ENCODE measurements at regions not wholly inside any gene's neighbourhood (a gene's known extent, or its start where the extent isn't known, plus 50 kb on each side); places are given as distances from the start of the nearest gene placed in this dataset.
"Not testable (repeated sequence)": the region's sequence is repeated elsewhere in the genome, so short reads cannot be mapped to it uniquely, and the experiment has no call there.

DNA sequence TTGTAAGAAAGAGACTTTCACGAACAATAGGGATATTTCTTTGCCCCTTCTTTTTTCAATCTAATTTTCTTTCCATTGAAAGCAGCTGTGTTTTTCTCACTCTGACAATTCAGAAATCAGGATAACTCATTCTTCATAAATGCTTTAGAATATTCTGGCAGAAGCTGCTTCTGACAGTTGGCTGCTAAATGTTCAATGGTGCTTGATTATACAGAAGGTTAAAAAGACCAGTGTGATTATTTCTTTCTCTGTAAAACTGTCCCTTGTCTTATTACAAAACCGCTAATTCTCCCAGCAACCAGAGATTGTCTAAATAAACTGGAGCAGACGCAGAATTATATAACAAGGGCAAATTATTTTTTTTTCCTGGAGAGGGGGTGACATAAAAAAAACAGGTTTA is 394.4 kb downstream of the SPRY2 start:
- DNase-seq (no peak), ATAC-seq (no peak)
- H3K9me3 Mint-ChIP-seq (ENCODE audit: insufficient read depth), result no peaks in the 10 kb centered on the region
- ChIA-PET CTCF (no interaction called here), POLR2A (no interaction called here)
- no peaks in the 10 kb centered on the region for H3K36me3 Mint-ChIP-seq (ENCODE audit: low read depth)
- no peaks in the 10 kb centered on the region for H3K27me3 Mint-ChIP-seq (ENCODE audit: low read depth)
- H3K4me3 Mint-ChIP-seq, result no peak overlapping the region
- H3K27ac Mint-ChIP-seq, result no peak overlapping the region
- no peaks in the 10 kb centered on the region for H3K4me1 Mint-ChIP-seq (ENCODE audit: low read depth)

- no peaks in the 10 kb centered on the region for H3K4me1 Mint-ChIP-seq (ENCODE audit: low read depth)
- ChIA-PET POLR2A (interaction anchor here (0.7 kb wide), 1 partner anchor 101 kb away, joined by 3 read pairs; no protein-coding TSS in a partner anchor), CTCF (interaction anchor here (1.0 kb wide), 1 partner anchor 30 kb away, joined by 4 read pairs; no protein-coding TSS in a partner anchor)
- no peaks in the 10 kb centered on the region for H3K27me3 Mint-ChIP-seq (ENCODE audit: low read depth)
- ATAC-seq (no peak), DNase-seq (no peak)
- no peak overlapping the region for H3K27ac Mint-ChIP-seq
- no peaks in the 10 kb centered on the region for H3K36me3 Mint-ChIP-seq (ENCODE audit: low read depth)
- H3K9me3 Mint-ChIP-seq (ENCODE audit: insufficient read depth), result no peaks in the 10 kb centered on the region
- no peak overlapping the region for H3K4me3 Mint-ChIP-seq
Observed at GRCh38 chr13:79943346-79944023, 397.4 kb downstream of the SPRY2 start.

DNA sequence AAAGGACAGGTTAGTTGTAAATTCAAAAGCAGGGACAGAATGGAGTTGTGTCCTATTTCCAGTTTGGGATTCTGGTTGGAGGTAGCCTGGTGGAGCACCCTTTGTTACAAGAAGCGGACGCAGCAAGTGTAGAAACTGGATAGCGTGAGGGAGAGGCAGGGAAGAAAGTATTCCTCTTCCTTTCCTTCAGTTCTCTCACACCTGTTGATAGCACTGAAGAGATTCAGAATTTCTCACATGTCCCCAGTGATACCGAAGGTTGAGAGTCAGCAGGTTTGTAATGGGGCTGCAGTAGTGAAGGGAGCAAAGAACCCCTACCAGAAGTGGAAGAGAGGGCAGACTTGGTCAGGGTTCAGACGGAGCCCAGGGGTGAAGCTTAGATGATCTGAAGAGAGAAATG is 399.2 kb downstream of the SPRY2 start:
- Mint-ChIP-seq H3K4me1 (ENCODE audit: low read depth) (no peaks in the 10 kb centered on the region), H3K36me3 (ENCODE audit: low read depth) (no peaks in the 10 kb centered on the region), H3K4me3 (no peak overlapping the region), H3K27me3 (ENCODE audit: low read depth) (no peaks in the 10 kb centered on the region), H3K27ac (no peak overlapping the region), H3K9me3 (ENCODE audit: insufficient read depth) (no peaks in the 10 kb centered on the region)
- CTCF ChIA-PET, result no interaction called here
- POLR2A ChIA-PET, result no interaction called here
- ATAC-seq (no peak), DNase-seq (no peak)

DNA sequence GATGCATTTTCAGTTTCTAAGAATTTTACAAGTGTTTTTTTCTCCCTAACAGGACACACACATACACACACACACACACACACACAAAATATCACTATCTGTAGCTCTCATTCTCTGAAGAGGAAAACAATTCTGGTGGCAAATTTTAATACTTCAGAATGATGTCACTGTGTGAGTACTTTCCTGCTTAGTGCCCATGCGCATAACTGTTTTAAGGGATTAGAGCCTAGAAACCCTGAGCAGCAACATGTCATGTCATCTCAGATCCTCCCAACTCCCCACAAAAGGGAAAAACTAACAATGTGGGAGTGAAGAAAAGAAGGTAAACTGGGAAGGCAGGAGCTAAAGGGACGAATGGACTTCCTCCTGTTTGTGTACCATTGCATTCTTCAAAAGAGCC is 401.2 kb downstream of the SPRY2 start:
- POLR2A ChIA-PET, result no interaction called here
- H3K36me3 Mint-ChIP-seq (ENCODE audit: low read depth), result no peaks in the 10 kb centered on the region
- H3K4me1 Mint-ChIP-seq (ENCODE audit: low read depth), result no peaks in the 10 kb centered on the region
- no peaks in the 10 kb centered on the region for H3K27me3 Mint-ChIP-seq (ENCODE audit: low read depth)
- CTCF ChIA-PET, result no interaction called here
- no peaks in the 10 kb centered on the region for H3K9me3 Mint-ChIP-seq (ENCODE audit: insufficient read depth)
- no peak for ATAC-seq
- no peak overlapping the region for H3K4me3 Mint-ChIP-seq
- no peak for DNase-seq
- no peak overlapping the region for H3K27ac Mint-ChIP-seq

GRCh38 chr13:79937771-79938216 is 403.1 kb downstream of the SPRY2 start:
- POLR2A ChIA-PET, result no interaction called here
- H3K27me3 Mint-ChIP-seq (ENCODE audit: low read depth), result no peaks in the 10 kb centered on the region
- no peak overlapping the region for H3K4me3 Mint-ChIP-seq
- no peak overlapping the region for H3K27ac Mint-ChIP-seq
- CTCF ChIA-PET, result no interaction called here
- no peaks in the 10 kb centered on the region for H3K9me3 Mint-ChIP-seq (ENCODE audit: insufficient read depth)
- no peaks in the 10 kb centered on the region for H3K4me1 Mint-ChIP-seq (ENCODE audit: low read depth)
- ATAC-seq, result no peak
- DNase-seq, result no peak
- H3K36me3 Mint-ChIP-seq (ENCODE audit: low read depth), result no peaks in the 10 kb centered on the region

- H3K9me3 Mint-ChIP-seq (ENCODE audit: insufficient read depth), result no peaks in the 10 kb centered on the region
- no peak overlapping the region for H3K27ac Mint-ChIP-seq
- no peaks in the 10 kb centered on the region for H3K27me3 Mint-ChIP-seq (ENCODE audit: low read depth)
- ChIA-PET CTCF (no interaction called here), POLR2A (no interaction called here)
- DNase-seq, result no peak
- no peaks in the 10 kb centered on the region for H3K36me3 Mint-ChIP-seq (ENCODE audit: low read depth)
- H3K4me1 Mint-ChIP-seq (ENCODE audit: low read depth), result no peaks in the 10 kb centered on the region
- no peak for ATAC-seq
- no peak overlapping the region for H3K4me3 Mint-ChIP-seq
Observed at GRCh38 chr13:79937311-79937710, 403.6 kb downstream of the SPRY2 start.

- CTCF ChIA-PET, result no interaction called here
- H3K27me3 Mint-ChIP-seq (ENCODE audit: low read depth), result no peaks in the 10 kb centered on the region
Observed at GRCh38 chr13:79936368-79937136, 404.4 kb downstream of the SPRY2 start.

DNA sequence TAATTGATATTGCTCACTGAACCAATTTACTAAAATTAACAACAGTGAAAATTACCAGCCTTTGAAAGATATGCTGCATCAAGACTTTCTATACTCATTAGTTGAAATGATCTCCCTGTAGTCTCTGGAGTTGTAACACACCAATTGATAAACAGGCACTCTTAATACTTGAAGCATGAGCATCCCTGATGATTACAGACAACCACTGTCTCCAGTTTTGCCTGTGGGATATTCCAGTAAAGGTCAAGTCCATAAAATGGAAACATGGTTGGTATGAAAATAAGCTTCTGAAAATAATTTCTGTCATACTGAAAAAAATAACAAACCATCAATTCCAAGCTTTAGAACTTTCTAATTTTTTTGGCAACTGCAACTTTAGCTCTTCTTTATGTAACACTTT is 405.8 kb downstream of the SPRY2 start:
- CTCF ChIA-PET, result no interaction called here
- no peaks in the 10 kb centered on the region for H3K27me3 Mint-ChIP-seq (ENCODE audit: low read depth)

More at GRCh38 chr13:79936368-79937136, 404.4 kb downstream of the SPRY2 start:
- Mint-ChIP-seq H3K36me3 (ENCODE audit: low read depth) (no peaks in the 10 kb centered on the region), H3K27ac (no peak overlapping the region), H3K9me3 (ENCODE audit: insufficient read depth) (no peaks in the 10 kb centered on the region), H3K4me1 (ENCODE audit: low read depth) (no peaks in the 10 kb centered on the region), H3K4me3 (no peak overlapping the region)
- ATAC-seq (no peak), DNase-seq (no peak)
- POLR2A ChIA-PET, result no interaction called here

GRCh38 chr13:79933389-79933788 is 407.5 kb downstream of the SPRY2 start:
- no peaks in the 10 kb centered on the region for H3K9me3 Mint-ChIP-seq (ENCODE audit: insufficient read depth)
- ChIA-PET POLR2A (no interaction called here), CTCF (no interaction called here)
- ATAC-seq, result no peak
- no peak overlapping the region for H3K27ac Mint-ChIP-seq
- no peaks in the 10 kb centered on the region for H3K27me3 Mint-ChIP-seq (ENCODE audit: low read depth)
- no peaks in the 10 kb centered on the region for H3K4me1 Mint-ChIP-seq (ENCODE audit: low read depth)
- H3K4me3 Mint-ChIP-seq, result no peak overlapping the region
- no peaks in the 10 kb centered on the region for H3K36me3 Mint-ChIP-seq (ENCODE audit: low read depth)
- no peak for DNase-seq

More for the DNA sequence above, 405.8 kb downstream of the SPRY2 start:
- Mint-ChIP-seq H3K9me3 (ENCODE audit: insufficient read depth) (no peaks in the 10 kb centered on the region), H3K36me3 (ENCODE audit: low read depth) (no peaks in the 10 kb centered on the region), H3K4me3 (no peak overlapping the region), H3K4me1 (ENCODE audit: low read depth) (no peaks in the 10 kb centered on the region), H3K27ac (no peak overlapping the region)
- ATAC-seq (no peak), DNase-seq (no peak)
- POLR2A ChIA-PET, result no interaction called here

DNA sequence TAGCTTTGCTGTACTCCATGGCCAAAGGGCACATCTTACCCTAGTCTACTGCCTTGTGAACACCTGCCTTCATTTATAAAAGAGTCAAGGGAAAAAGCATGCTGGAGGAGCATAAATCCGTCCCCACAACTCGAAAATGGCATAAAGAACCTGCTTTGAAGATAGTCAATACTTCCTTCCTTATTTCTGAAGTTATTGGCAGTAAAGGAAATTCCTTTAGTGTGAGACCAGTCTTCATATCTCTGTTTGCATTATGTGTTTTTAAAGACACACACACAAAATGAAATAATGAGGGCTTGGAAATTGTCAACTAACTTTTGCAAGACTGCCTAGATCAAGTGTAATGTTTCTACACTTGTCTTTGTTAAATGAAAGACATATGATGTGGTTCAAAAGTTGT is 408.4 kb downstream of the SPRY2 start:
- H3K27ac Mint-ChIP-seq, result no peak overlapping the region
- ATAC-seq (no peak), DNase-seq (no peak)
- ChIA-PET CTCF (no interaction called here), POLR2A (no interaction called here)
- H3K36me3 Mint-ChIP-seq (ENCODE audit: low read depth), result no peaks in the 10 kb centered on the region
- H3K27me3 Mint-ChIP-seq (ENCODE audit: low read depth), result no peaks in the 10 kb centered on the region
- no peaks in the 10 kb centered on the region for H3K9me3 Mint-ChIP-seq (ENCODE audit: insufficient read depth)
- no peaks in the 10 kb centered on the region for H3K4me1 Mint-ChIP-seq (ENCODE audit: low read depth)
- no peak overlapping the region for H3K4me3 Mint-ChIP-seq

DNA sequence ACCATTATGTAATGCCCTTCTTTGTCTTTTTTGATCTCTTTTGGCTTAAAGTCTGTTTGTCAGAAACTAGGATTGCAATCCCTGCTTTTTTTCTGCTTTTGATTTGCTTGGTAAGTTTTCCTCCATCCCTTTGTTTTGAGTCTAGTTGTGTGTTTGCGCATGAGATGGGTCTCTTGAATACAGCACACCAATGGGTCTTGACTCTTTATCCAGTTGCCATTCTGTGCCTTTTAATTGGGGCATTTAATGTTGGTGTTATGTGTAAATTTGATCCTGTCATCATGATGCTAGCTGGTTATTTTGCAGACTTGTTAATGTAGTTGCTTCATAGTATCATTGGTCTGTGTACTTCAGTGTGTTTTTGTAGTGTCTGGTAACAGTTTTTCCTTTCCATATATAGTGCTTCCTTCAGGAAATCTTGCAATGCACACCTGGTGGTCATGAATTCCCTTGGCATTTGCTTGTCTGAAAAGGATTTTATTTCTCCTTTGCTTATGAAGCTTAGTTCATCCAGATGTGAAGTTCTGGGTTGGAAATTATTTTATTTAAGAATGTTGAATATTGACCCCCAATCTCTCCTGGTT is 416.9 kb downstream of the SPRY2 start:
- H3K36me3 Mint-ChIP-seq (ENCODE audit: low read depth); H3K27ac Mint-ChIP-seq; H3K9me3 Mint-ChIP-seq (ENCODE audit: insufficient read depth); CTCF ChIA-PET; POLR2A ChIA-PET; ATAC-seq; H3K4me1 Mint-ChIP-seq (ENCODE audit: low read depth); H3K27me3 Mint-ChIP-seq (ENCODE audit: low read depth); H3K4me3 Mint-ChIP-seq; DNase-seq: not testable (repeated sequence)

GRCh38 chr13:79919091-79919490 is 421.8 kb downstream of the SPRY2 start:
- POLR2A ChIA-PET, result no interaction called here
- Mint-ChIP-seq H3K27me3 (ENCODE audit: low read depth) (no peaks in the 10 kb centered on the region), H3K4me3 (no peak overlapping the region), H3K27ac (no peak overlapping the region), H3K36me3 (ENCODE audit: low read depth) (no peaks in the 10 kb centered on the region), H3K4me1 (ENCODE audit: low read depth) (no peaks in the 10 kb centered on the region), H3K9me3 (ENCODE audit: insufficient read depth) (no peaks in the 10 kb centered on the region)
- CTCF ChIA-PET, result no interaction called here
- ATAC-seq (no peak), DNase-seq (no peak)

Measured in activated CD8-positive, alpha-beta T cell treated with anti-CD3 and anti-CD28 coated beads, Interleukin-2, amount 10 ng/mL, durations not matched to agents 7 days and 5 days (primary cell).